K562 (cell line): ENCODE measurements at regions not wholly inside any gene's neighbourhood (a gene's known extent, or its start where the extent isn't known, plus 50 kb on each side); places are given as distances from the start of the nearest gene placed in this dataset.

Experiments used
- ATAC-seq: fragments of 200-7000 bp; cut with Tn5 transposase; 3 replicates; pipeline ENCODE4 v1.9.1; 2020; ENCODE audit warnings: moderate library complexity
- BruUV-seq: library from RNA; stranded (reverse); fragments of 400-500 nt; replicated peaks from 2 replicates; lab custom pipeline; 2021; lab: Mats Ljungman, UMichigan
- CTCF ChIA-PET: fragments of 300-600 bp; formaldehyde crosslinking; extraction: SDS; loops from one replicate; lab custom pipeline; 2021; ENCODE audit warnings: low intra/inter-chr PET ratio; lab: Yijun Ruan, JAX
- POLR2A ChIA-PET: fragments of 300-600, 350-650 bp; sonication (Branson Sonifier 250); formaldehyde crosslinking; extraction: SDS; loops from one replicate; lab custom pipeline; 2021; ENCODE audit warnings: antibody characterized with exemption, inconsistent platforms; lab: Yijun Ruan, JAX
- DNase-seq, 4 experiments: peaks; one replicate each; pipeline versions ENCODE4 v3.0.0 to v3.0.0-alpha.2; 2011 to 2018; ENCODE audit warnings: low spot score in 3 of 4, mixed read lengths in 3 of 4; ENCODE audit errors: extremely low read depth in 1 of 4
- FAIRE-seq: peaks from 2 replicates; lab custom pipeline; 2011; peaks lifted over from hg19 to GRCh38; lab: Jason Lieb, UNC
- H2AFZ ChIP-seq: 2 replicates; pipeline ENCODE4 v1.6.0; 2011; ENCODE audit warnings: low read depth, low read length, control low read depth, inconsistent platforms
- H3K27ac ChIP-seq: fragments of 200-600 bp; 3 replicates; pipeline ENCODE4 v1.8.0; 2011; ENCODE audit warnings: low read depth, mild to moderate bottlenecking, control low read depth, inconsistent platforms, low read length, moderate library complexity, mixed read lengths; ENCODE audit errors: extremely low read depth
- H3K27me3 ChIP-seq, 2 experiments: fragments of 300-600 bp in 1 of 2; 2 replicates in 1 of 2; 3 replicates in 1 of 2; pipeline versions ENCODE4 v1.6.0 to v1.8.0; 2011; ENCODE audit warnings: inconsistent platforms in 2 of 2, low read length in 2 of 2, mild to moderate bottlenecking in 1 of 2, mixed read lengths in 1 of 2, moderate library complexity in 1 of 2; ENCODE audit not compliant: control insufficient read depth in 2 of 2, insufficient read depth in 2 of 2
- H3K36me3 ChIP-seq: fragments of 300-600 bp; 3 replicates; pipeline ENCODE4 v1.8.0; 2011; ENCODE audit warnings: mild to moderate bottlenecking, low read length, inconsistent platforms; ENCODE audit not compliant: control insufficient read depth, insufficient read depth
- H3K4me1 ChIP-seq, 2 experiments: fragments of 200-600 bp in 1 of 2; replicated peaks in 1 of 2; 2 replicates in 1 of 2; 3 replicates in 1 of 2; pipeline versions ENCODE4 v1.5.1 to v1.8.0; 2011; ENCODE audit warnings: inconsistent platforms in 2 of 2, low read length in 2 of 2, mild to moderate bottlenecking in 1 of 2, mixed read lengths in 1 of 2, moderate library complexity in 1 of 2; ENCODE audit not compliant: control insufficient read depth in 2 of 2, insufficient read depth in 2 of 2
- H3K4me2 ChIP-seq: 2 replicates; pipeline ENCODE4 v1.6.1; 2011; ENCODE audit warnings: low read length, control low read depth, inconsistent platforms, mixed read lengths; ENCODE audit not compliant: insufficient read depth
- H3K4me3 ChIP-seq: fragments of 200-600 bp; sonication (generic), shearing (Covaris generic); 2 replicates; pipeline ENCODE4 v1.5.1; 2016; ENCODE audit warnings: control low read depth, inconsistent platforms
- H3K79me2 ChIP-seq: fragments of 200-600 bp; 3 replicates; pipeline ENCODE4 v1.8.0; 2011; ENCODE audit warnings: low read length, inconsistent platforms; ENCODE audit not compliant: control insufficient read depth, insufficient read depth
- H3K9ac ChIP-seq, 2 experiments: 2 replicates each; pipeline versions ENCODE4 v1.6.0 to v1.6.1; 2011; ENCODE audit warnings: low read depth in 2 of 2, low read length in 2 of 2, control low read depth in 1 of 2, inconsistent platforms in 1 of 2, mild to moderate bottlenecking in 1 of 2, mixed read lengths in 1 of 2; ENCODE audit not compliant: insufficient read depth in 1 of 2
- H3K9me1 ChIP-seq: one replicate; pipeline ENCODE4 v1.6.0; 2011; ENCODE audit warnings: inconsistent platforms, mild to moderate bottlenecking, low read length, moderate library complexity; ENCODE audit not compliant: control insufficient read depth, insufficient read depth
- H3K9me3 ChIP-seq: replicated peaks from 2 replicates; pipeline ENCODE4 v1.5.1; 2011; ENCODE audit warnings: low read depth, low read length, inconsistent platforms; ENCODE audit not compliant: control insufficient read depth, insufficient read depth
- H4K20me1 ChIP-seq: replicated peaks from 2 replicates; pipeline ENCODE4 v1.6.1; 2011; ENCODE audit warnings: low read length, inconsistent platforms, mixed read lengths; ENCODE audit not compliant: control insufficient read depth, insufficient read depth
- CXXC5 ChIP-seq: fragments of 250-450 bp; sonication (Bioruptor Pico); IDR thresholded peaks from 2 replicates; pipeline ENCODE4 v1.8.0; 2022; ENCODE audit warnings: inconsistent platforms, mild to moderate bottlenecking, moderate library complexity
- FOXK2 ChIP-seq, 2 experiments: fragments of 450-650 bp; IDR thresholded peaks in 1 of 2; conservative IDR thresholded peaks in 1 of 2; 2 replicates each; pipeline ENCODE4 v1.6.1; 2016; ENCODE audit warnings: low read depth in 2 of 2, mild to moderate bottlenecking in 1 of 2
- GTF2F1 ChIP-seq: IDR thresholded peaks from 2 replicates; pipeline ENCODE4 v1.6.1; 2011; ENCODE audit warnings: low read depth, low read length, improper control_type of control experiment
- MED1 ChIP-seq: sonication (generic); formaldehyde crosslinking; IDR thresholded peaks from 2 replicates; pipeline ENCODE4 v1.8.1; 2023; ENCODE audit warnings: missing genetic modification reagents, borderline replicate concordance
- WGBS: fragments of 100-300 bp; shearing (Covaris generic); methylation state at CpG from one replicate; pipeline ENCODE4 v1.1.6; 2016; ENCODE audit warnings: low coverage, mixed read lengths; ENCODE audit not compliant: insufficient coverage; ENCODE audit errors: missing lambda C conversion rate; 5-methylcytosine and 5-hydroxymethylcytosine counted together
- in situ Hi-C: fragments of 300-500 bp; cut with MboI; formaldehyde crosslinking; loops from 4 replicates; pipeline ENCODE4 v1.15.0; 2018; ENCODE audit warnings: inconsistent platforms, mixed read lengths
- intact Hi-C: fragments of 100-400 bp; cut with micrococcal nuclease; formaldehyde crosslinking; loops from 2 replicates; pipeline ENCODE4 v1.14.2; 2022
- TF ChIP-seq, protein P1 (sequence below): fragments of 450-650 bp; formaldehyde crosslinking; IDR thresholded peaks from 2 replicates; pipeline ENCODE4 v1.4.0; 2022; ENCODE audit warnings: missing genetic modification characterization
- TF ChIP-seq, protein P2 (sequence below): fragments of 450-650 bp; formaldehyde crosslinking; conservative IDR thresholded peaks from 2 replicates; pipeline ENCODE4 v1.4.0; 2022; ENCODE audit warnings: mild to moderate bottlenecking, missing genetic modification characterization
- TF ChIP-seq, protein P3 (sequence below): fragments of 450-650 bp; formaldehyde crosslinking; IDR thresholded peaks from 2 replicates; pipeline ENCODE4 v1.4.0; 2020; ENCODE audit warnings: mild to moderate bottlenecking, moderate library complexity
- TF ChIP-seq, protein P4 (sequence below): fragments of 150-350 bp; conservative IDR thresholded peaks from 2 replicates; pipeline ENCODE4 v1.6.1; 2014; ENCODE audit warnings: low read length
- TF ChIP-seq, protein P5 (sequence below): sonication (generic); formaldehyde crosslinking; IDR thresholded peaks from 2 replicates; pipeline ENCODE4 v1.8.0; 2023; ENCODE audit warnings: mild to moderate bottlenecking, missing genetic modification reagents

DNA sequence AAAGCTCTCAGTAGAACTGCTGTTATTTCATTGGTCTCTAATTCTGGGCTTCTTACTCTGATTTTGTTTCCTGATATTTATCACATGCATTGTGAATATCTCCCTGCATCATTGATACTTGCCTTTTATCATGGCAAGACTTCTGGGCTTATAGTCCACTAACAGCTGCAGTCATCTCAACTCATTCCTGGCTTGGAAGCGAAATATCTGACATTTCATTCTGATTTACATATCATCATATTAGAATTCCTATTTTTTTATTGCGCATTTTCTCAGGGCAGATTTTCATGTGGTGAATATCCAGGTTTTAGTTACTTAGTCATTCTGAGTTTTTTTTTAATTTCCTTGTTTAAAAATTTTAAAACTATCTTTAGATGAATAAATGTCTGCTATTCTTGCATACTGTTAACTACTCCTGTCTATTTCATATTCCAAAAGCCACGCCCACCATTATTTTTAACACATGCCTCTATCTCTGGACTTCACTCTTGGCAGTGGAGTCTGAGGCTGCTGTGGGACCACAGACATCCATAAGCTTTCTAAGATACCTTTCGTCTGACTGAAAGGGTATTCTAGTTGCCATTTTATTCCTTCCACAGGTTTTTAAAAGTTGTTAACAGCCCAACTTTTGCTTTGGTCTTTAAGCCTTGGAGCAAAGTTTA is 164.5 kb downstream of the IRS1 start:
- in situ Hi-C loops, result no loop called here
- Histone ChIP-seq H3K4me1 (no peaks in the 10 kb centered on the region), H3K27me3 (no peaks in the 10 kb centered on the region), H3K9ac (no peak overlapping the region), H3K79me2 (no peaks in the 10 kb centered on the region), H3K27ac (no peak overlapping the region), H4K20me1 (no peaks in the 10 kb centered on the region), H3K9me1 (no peaks in the 10 kb centered on the region), H3K36me3 (no peaks in the 10 kb centered on the region), H3K4me3 (no peak overlapping the region), H3K4me2 (no peak overlapping the region), H2AFZ (no peak overlapping the region), H3K9me3 (no peaks in the 10 kb centered on the region)
- ChIA-PET CTCF (no interaction called here), POLR2A (no interaction called here)
- no TSS peak for BruUV-seq
- WGBS, result 14% methylated on average over 4 of the region's 4 CpGs
- no peak for FAIRE-seq
- intact Hi-C loops, result no loop called here
- no peak for ATAC-seq
- no peak for DNase-seq
- TF ChIP-seq CXXC5 (CRISPR knock-in tag), result no peak
- TF ChIP-seq, protein P1, sequence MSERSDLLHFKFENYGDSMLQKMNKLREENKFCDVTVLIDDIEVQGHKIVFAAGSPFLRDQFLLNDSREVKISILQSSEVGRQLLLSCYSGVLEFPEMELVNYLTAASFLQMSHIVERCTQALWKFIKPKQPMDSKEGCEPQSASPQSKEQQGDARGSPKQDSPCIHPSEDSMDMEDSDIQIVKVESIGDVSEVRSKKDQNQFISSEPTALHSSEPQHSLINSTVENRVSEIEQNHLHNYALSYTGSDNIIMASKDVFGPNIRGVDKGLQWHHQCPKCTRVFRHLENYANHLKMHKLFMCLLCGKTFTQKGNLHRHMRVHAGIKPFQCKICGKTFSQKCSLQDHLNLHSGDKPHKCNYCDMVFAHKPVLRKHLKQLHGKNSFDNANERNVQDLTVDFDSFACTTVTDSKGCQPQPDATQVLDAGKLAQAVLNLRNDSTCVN (CRISPR knock-in tag), result no peak
- no peak for TF ChIP-seq FOXK2 (conservative IDR thresholded peaks at IDR 0.05 in 1 of 2, IDR thresholded peaks at IDR 0.05 in 1 of 2; ENCODE audit: low read depth in 2 of 2)
- TF ChIP-seq MED1 (CRISPR knock-in tag), result no peak
- TF ChIP-seq, protein P2, sequence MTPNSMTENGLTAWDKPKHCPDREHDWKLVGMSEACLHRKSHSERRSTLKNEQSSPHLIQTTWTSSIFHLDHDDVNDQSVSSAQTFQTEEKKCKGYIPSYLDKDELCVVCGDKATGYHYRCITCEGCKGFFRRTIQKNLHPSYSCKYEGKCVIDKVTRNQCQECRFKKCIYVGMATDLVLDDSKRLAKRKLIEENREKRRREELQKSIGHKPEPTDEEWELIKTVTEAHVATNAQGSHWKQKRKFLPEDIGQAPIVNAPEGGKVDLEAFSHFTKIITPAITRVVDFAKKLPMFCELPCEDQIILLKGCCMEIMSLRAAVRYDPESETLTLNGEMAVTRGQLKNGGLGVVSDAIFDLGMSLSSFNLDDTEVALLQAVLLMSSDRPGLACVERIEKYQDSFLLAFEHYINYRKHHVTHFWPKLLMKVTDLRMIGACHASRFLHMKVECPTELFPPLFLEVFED, result no peak
- TF ChIP-seq, protein P3, sequence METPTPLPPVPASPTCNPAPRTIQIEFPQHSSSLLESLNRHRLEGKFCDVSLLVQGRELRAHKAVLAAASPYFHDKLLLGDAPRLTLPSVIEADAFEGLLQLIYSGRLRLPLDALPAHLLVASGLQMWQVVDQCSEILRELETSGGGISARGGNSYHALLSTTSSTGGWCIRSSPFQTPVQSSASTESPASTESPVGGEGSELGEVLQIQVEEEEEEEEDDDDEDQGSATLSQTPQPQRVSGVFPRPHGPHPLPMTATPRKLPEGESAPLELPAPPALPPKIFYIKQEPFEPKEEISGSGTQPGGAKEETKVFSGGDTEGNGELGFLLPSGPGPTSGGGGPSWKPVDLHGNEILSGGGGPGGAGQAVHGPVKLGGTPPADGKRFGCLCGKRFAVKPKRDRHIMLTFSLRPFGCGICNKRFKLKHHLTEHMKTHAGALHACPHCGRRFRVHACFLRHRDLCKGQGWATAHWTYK (CRISPR knock-in tag), result no peak
- TF ChIP-seq, protein P4, sequence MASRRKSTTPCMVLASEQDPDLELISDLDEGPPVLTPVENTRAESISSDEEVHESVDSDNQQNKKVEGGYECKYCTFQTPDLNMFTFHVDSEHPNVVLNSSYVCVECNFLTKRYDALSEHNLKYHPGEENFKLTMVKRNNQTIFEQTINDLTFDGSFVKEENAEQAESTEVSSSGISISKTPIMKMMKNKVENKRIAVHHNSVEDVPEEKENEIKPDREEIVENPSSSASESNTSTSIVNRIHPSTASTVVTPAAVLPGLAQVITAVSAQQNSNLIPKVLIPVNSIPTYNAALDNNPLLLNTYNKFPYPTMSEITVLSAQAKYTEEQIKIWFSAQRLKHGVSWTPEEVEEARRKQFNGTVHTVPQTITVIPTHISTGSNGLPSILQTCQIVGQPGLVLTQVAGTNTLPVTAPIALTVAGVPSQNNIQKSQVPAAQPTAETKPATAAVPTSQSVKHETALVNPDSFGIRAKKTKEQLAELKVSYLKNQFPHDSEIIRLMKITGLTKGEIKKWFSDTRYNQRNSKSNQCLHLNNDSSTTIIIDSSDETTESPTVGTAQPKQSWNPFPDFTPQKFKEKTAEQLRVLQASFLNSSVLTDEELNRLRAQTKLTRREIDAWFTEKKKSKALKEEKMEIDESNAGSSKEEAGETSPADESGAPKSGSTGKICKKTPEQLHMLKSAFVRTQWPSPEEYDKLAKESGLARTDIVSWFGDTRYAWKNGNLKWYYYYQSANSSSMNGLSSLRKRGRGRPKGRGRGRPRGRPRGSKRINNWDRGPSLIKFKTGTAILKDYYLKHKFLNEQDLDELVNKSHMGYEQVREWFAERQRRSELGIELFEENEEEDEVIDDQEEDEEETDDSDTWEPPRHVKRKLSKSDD, result no peak
- TF ChIP-seq, protein P5, sequence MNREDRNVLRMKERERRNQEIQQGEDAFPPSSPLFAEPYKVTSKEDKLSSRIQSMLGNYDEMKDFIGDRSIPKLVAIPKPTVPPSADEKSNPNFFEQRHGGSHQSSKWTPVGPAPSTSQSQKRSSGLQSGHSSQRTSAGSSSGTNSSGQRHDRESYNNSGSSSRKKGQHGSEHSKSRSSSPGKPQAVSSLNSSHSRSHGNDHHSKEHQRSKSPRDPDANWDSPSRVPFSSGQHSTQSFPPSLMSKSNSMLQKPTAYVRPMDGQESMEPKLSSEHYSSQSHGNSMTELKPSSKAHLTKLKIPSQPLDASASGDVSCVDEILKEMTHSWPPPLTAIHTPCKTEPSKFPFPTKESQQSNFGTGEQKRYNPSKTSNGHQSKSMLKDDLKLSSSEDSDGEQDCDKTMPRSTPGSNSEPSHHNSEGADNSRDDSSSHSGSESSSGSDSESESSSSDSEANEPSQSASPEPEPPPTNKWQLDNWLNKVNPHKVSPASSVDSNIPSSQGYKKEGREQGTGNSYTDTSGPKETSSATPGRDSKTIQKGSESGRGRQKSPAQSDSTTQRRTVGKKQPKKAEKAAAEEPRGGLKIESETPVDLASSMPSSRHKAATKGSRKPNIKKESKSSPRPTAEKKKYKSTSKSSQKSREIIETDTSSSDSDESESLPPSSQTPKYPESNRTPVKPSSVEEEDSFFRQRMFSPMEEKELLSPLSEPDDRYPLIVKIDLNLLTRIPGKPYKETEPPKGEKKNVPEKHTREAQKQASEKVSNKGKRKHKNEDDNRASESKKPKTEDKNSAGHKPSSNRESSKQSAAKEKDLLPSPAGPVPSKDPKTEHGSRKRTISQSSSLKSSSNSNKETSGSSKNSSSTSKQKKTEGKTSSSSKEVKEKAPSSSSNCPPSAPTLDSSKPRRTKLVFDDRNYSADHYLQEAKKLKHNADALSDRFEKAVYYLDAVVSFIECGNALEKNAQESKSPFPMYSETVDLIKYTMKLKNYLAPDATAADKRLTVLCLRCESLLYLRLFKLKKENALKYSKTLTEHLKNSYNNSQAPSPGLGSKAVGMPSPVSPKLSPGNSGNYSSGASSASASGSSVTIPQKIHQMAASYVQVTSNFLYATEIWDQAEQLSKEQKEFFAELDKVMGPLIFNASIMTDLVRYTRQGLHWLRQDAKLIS (CRISPR knock-in tag), result no peak
- no peak for TF ChIP-seq GTF2F1
